Caki2 (cell line): ENCODE measurements at regions not wholly inside any gene's neighbourhood (a gene's known extent, or its start where the extent isn't known, plus 50 kb on each side); places are given as distances from the start of the nearest gene placed in this dataset.
"Not testable (repeated sequence)": the region's sequence is repeated elsewhere in the genome, so short reads cannot be mapped to it uniquely, and the experiment has no call there.

Experiments used
- DNase-seq: peaks from one replicate; pipeline ENCODE4 v3.0.0-alpha.2; 2015; ENCODE audit warnings: low read depth
- in situ Hi-C: cut with HindIII; loops from 2 replicates; pipeline ENCODE4 v1.10.0; 2016; ENCODE audit warnings: low sequenced_read_pairs, low pct_unique_long_range_greater_than_20kb, mixed read lengths

DNA sequence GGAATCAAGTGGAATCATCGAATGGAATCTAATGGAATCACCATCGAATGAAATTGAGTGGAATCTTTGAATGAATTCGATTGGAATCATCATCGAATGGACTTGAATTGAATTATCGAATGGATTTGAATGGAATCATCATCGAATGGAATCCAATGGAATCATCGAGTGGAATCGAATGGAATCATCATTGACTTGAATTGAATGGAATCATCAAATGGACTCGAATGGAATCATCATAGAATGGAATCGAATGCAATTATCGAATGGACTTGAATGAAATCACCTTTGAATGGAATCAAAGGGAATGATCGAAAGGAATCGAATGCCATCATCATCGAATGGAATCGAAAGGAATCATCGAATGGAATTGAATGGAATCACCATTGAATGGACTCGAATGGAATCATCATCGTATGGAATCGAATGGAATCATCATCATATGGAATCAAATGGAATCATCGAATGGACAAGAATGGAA is 231.6 kb downstream of the SHCBP1 start:
- in situ Hi-C loops = not testable (repeated sequence)
- DNase-seq = peak; percentile 81

GRCh38 chr16:46388939-46389491 is 232.2 kb downstream of the SHCBP1 start:
- DNase-seq, in situ Hi-C loops: not testable (repeated sequence)

DNA sequence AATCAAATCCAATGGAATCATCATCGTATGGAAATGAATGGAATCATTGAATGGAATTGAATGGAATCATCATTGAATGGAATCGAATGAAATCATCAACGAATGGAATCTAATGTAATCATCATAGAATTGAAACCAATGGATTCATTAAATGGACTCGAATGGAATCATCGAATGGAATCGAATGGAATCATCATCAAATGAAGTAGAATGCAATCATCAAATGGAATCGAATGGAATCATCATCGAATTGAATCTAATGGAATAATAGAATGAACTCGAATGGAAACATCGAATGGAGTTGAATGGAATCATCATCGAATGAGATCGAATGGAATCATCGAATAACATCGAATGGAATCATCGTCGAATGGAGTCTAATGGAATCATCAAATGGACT is 232.8 kb downstream of the SHCBP1 start:
- in situ Hi-C loops = not testable (repeated sequence)
- peak; percentile 53 for DNase-seq

GRCh38 chr16:46387720-46388119 is 233.5 kb downstream of the SHCBP1 start:
- in situ Hi-C loops, DNase-seq: not testable (repeated sequence)

DNA sequence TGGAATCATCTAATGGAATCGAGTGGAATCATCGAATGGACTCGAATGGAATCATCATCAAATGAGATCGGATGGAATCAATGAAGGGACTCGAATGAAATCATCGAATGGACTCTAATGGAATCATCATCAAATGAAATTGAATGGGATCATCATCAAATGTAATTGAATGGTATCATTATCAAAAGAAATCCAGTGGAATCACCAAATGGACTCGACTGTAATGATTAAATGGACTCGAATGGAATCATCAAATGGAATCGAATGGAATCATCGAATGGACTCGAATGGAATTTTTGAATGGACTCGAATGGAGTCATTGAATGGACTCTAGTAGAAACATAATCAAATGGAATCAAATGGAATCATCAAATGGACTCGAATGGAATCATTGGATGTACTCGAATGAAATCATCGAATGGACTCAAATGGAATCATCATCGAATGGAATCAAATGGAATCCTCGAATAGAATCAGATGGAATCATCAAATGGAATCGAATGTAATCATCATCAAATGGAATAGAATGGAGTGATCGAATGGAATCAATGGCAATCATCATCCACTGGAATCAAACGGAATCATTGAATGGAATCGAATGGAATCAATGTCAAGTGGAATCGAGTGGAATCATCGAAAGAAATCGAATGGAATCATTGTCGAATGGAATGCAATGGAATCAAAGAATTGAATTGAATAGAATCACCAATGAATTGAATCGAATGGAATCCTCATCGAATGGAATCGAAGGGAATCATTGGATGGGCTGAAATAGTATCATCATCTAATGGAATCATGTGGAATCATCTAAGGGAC is 234.2 kb downstream of the SHCBP1 start:
- peak; percentile 3 for DNase-seq
- in situ Hi-C loops = not testable (repeated sequence)

DNA sequence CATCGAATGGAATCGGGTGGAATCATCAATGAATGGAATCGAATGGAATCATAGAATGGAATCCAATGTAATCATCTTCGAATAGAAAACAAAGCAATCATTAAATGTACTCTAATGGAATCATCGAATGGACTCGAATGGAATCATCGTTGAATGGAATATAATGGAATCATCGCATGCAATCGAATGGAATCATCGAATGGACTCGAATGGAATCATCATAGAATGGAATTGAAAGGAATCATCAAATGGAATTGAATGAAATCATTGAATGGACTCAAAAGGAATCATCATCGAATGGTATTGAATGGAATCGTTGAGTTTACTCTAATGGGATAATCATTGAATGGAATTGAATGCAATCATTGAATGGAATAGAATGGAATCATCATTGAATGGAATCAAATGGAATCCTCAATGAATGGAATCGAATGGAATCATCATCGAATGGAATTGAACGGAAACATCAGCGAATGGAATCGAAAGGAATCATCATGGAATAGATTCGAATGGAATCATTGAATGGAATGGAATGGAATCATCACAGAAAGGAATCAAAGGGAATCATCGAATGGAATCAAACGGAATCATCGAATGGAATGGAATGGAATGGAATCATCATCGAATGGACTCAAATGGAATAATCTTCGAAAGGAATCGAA is 234.9 kb downstream of the SHCBP1 start:
- peak; percentile 63 for DNase-seq
- in situ Hi-C loops = not testable (repeated sequence)

DNA sequence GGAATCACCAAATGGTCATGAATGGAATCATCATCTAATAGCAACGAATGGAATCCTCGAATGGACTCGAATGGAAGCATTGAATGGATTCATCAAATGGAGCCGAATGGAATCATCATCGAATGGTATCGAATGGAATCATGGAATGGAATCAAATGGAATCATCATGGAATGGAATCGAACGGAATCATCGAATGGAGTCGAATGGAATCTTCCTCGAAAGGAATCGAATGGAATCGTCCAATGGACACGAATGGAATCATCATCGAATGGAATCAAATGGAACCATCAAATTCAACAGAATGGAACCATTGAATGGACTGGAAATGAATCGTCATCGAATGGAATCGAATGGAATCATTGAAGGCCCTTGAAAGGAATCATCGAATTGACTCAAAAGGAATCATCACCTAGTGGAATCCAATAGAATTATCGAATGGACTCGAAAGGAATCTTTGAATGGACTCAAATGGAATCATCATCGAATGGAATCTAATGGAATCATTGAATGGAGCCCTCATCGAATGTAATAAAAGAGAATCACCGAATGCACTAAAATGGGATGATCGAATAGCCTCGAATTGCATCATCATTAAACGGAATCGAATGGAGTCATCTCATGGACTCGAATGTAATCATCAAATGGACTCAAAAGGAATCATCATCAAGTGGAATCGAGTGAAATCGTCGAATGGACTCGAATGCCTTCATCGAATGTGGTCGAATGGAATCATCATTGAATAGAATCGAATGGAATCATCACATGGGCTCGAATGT is 236.7 kb downstream of the SHCBP1 start:
- peak; percentile 32 for DNase-seq
- in situ Hi-C loops = not testable (repeated sequence)

DNA sequence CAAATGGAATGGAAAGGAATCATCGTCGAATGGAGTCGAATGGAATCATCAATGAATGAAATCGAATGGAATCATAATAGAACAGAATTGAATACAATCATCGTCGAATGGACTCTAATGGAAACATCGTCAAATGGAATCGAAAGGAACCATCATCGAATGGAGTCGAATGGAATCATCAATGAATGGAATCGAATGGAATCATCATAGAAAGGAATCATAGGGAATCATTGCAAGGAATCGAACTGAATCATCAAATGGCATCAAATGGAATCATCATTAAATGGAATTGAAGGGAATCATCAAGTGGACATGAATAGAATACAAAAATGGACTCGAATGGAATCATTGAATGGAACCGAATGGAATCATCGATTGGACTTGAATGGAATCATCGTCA is 237.6 kb downstream of the SHCBP1 start:
- DNase-seq, in situ Hi-C loops: not testable (repeated sequence)

- in situ Hi-C loops = not testable (repeated sequence)
Observed at GRCh38 chr16:46382791-46383541, 238.2 kb downstream of the SHCBP1 start.

GRCh38 chr16:46382079-46382478 is 239.1 kb downstream of the SHCBP1 start:
- in situ Hi-C loops, DNase-seq: not testable (repeated sequence)

More at GRCh38 chr16:46382791-46383541, 238.2 kb downstream of the SHCBP1 start:
- peak; percentile 14 for DNase-seq

- in situ Hi-C loops = not testable (repeated sequence)
- DNase-seq = peak; percentile 2
Observed at GRCh38 chr16:46381344-46381743, 239.8 kb downstream of the SHCBP1 start.
